ENCODE measurements at regions not wholly inside any gene's neighbourhood (a gene's known extent, or its start where the extent isn't known, plus 50 kb on each side); places are given as distances from the start of the nearest gene placed in this dataset.
"Not testable (repeated sequence)": the region's sequence is repeated elsewhere in the genome, so short reads cannot be mapped to it uniquely, and the experiment has no call there.

DNA sequence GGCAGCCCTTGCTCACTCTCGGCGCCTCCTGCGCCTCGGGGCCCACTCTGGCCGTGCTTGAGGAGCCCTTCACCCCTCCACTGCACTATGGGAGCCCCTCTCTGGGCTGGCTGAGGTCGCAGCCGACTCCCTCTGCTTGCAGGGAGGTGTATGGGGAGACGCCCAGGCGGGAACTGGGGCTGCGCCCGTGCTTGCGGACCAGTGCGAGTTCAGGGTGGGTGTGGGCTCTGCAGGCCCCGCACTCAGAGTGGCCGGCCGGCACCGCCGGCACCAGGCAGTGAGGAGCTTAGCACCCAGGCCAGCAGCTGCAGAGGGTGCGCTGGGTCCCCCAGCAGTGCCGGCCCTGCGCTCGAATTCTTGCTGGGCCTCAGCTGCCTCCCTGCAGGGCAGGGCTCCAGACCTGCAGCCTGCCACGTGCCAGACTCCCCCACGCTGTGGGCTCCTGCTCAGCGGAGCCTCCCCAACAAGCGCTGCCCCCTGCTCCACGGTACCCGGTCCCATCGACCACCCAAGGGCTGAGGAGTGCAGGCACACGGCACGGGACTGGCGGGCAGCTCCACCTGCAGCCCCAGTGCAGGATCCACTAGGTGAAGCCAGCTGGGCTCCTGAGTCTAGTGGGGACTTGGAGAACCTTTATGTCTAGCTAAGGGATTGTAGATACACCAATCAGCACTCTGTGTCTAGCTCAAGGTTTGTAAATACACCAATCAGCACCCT, 54.0 kb upstream of the WWC2 start:
- not testable (repeated sequence) for DNase-seq (ENCODE audit: low read depth)

DNA sequence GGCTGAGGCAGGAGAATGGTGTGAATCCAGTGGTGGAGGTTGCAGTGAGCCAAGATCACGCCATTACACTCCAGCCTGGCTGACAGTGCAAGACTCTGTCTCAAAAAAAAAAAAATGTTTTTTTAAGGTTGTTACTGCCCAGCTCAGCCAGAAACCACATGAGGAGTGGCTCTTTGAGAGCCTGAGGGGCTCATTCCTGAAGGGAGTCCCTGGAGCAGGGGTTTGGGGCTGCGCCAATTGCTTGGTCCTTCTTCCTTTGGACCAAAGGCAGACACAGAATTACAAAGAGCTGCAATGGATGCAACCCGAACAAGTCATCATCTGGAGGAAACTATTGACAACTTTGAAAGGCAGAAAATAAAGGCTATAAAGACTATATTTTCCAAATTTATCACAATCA, 60.6 kb upstream of the WWC2 start:
- no peak for DNase-seq (ENCODE audit: low read depth)

DNA sequence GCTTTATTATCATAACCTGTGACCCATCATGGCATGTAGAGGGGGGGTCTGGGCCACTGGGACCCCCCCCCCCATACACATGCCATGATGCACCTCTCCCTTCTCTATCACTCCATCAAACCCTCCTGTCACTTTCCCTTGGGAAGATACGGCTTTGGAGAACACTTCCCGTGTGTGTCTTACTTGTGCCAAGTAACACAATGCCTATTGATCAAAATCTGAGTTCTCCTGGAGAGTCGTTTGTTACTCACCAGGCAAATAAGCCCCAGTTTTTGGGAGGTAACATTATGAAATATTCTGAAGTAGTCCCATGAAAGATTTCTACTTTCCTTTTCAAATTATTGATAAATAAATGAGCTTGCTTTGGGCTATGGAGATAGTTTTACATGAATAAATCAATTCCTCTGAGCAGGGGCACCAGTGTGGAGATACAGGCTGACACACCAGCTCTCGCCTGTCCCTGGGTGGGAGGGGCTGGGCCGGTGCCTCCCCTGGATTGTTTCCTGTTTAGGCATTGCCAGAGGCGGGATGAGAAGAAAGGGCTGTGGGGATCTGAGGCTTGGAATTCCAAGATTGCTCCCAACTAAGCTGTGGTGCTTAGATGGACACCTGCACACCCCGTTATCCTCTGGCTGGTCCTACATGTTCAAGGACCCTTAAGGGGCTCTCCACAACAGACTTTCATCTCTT, 63.2 kb upstream of the WWC2 start:
- no peak for DNase-seq (ENCODE audit: low read depth)

DNA sequence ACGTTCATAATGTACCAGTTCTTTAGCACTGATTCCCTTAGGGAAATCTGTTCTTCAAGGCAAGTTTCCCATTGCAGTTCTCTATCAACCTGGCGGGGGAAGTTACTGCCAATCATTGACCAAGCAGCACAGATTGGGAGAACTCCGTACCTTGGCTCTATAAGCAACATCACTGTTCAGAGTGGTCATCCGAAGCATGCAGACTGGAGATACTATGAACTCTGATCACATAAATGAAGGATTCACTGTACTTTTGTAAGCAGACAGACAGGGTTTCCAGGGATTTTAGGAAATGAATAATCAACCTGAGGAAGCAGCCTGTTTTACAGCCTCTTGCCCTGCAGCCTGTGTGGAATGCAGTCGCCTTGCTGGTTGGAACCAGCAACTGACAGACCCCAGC, 63.8 kb upstream of the WWC2 start:
- no peak for DNase-seq (ENCODE audit: low read depth)

DNA sequence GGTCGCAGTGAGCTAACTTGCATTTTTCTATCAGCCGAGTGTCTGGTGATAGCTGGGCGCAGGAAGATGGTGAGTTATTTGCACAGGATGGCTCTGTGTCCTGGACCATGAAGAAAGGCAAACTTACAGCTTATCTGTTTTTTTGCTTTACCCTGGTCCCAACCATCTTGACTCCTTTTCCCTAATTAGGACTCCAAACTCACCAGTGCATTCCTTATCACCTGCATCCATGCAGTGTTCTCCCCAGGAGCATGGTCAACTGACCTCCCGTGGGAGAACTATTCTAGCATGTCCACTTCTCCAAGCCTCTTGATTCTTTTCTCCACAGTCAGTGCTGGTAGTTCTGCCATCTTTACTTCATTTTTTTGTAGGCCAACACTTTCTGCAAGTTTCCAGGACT, 68.2 kb upstream of the WWC2 start:
- DNase-seq (ENCODE audit: low read depth): no peak

DNA sequence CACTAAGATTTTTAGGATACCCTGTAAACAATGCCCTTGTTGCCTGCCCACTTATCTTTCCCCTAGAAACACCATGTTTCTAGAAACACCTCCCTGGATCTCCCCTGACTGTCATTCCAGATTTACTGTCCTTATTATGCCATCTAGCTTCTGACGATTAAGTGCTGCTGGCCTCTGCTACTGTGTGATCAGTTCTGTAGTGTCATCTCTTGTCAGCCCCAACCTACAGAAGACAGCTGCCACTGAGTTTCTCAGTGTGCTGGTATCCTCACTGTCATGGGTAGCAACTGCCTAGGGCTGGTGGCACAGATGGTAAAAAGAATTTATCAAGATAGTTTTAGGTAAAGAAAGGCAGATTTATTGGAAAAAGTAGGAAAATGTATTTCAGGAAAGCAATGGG, 68.7 kb upstream of the WWC2 start:
- DNase-seq (ENCODE audit: low read depth): no peak

DNA sequence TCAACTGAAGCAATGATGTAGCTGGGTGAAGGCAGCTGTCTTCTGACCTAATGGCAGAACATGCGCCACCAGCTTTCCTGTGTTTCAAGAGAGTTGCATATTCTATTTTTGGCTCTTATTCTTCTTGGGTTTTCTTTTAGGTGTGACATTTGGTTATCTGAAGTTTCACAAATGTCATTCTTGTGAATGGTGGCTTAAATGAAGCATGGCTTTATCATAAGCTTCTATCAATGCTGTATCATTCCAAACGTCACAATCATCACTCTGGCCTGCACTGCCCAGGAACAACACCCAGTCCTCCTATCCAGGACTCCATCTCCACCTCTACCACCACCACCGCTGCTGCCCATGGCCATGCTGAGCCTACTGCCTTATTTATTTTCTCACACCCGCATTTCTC, 69.7 kb upstream of the WWC2 start:
- no peak for DNase-seq (ENCODE audit: low read depth)

DNA sequence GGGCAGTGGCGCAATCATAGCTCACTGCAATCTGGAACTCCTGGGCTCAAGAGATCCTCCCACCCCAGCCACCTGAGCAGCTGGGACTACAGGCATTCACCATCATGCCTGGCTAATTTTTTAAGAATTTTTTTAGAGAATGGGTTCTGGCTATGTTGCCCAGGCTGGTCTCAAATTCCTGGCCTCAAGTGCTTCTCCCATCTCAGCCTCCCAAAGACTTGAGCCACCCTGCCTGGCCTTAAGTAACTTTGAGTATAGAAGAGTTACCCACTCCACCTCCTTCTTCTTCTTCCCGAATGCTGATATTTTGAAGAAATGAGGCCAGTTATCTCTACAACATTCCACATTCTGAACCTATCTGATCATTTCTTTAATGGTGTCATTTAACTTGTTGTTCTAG, 72.4 kb upstream of the WWC2 start:
- DNase-seq (ENCODE audit: low read depth): no peak

DNA sequence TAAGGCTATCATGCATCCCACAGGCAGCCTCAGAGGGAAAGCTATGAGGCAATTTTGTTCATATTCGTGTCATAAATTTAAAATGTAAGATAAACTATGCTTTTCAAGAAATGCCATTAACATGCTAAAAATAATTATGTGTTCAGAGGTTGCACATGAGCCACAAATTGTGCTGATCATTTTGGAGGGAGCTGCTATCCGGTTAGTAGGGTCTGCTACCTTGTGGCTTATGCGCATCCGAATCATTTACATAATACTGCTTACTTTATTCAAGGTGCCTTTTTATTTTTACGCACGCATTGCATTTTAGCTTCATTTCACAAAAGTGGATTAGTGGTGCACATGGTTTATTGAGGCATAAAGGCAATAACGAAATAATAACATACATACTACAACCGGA, 76.4 kb upstream of the WWC2 start:
- no peak for DNase-seq (ENCODE audit: low read depth)

DNA sequence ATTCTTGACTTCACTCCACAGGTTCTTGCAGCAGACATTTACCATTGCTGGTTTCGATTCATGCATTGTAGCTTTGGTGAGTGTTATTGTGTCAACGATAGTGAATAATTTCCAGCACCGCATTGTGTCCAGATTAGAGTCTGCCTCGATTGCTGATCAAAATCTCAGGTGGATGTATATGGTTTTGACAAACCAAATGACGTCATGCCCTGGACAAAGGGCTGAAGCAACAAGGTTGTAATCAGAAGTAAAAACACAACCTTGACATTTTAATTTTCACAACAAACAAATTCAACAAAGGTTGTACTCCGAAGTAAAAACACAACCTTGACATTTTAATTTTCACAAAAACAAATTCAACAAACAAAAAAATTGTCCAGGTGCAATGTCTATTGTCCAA, 81.1 kb upstream of the WWC2 start:
- DNase-seq (ENCODE audit: low read depth): no peak

DNA sequence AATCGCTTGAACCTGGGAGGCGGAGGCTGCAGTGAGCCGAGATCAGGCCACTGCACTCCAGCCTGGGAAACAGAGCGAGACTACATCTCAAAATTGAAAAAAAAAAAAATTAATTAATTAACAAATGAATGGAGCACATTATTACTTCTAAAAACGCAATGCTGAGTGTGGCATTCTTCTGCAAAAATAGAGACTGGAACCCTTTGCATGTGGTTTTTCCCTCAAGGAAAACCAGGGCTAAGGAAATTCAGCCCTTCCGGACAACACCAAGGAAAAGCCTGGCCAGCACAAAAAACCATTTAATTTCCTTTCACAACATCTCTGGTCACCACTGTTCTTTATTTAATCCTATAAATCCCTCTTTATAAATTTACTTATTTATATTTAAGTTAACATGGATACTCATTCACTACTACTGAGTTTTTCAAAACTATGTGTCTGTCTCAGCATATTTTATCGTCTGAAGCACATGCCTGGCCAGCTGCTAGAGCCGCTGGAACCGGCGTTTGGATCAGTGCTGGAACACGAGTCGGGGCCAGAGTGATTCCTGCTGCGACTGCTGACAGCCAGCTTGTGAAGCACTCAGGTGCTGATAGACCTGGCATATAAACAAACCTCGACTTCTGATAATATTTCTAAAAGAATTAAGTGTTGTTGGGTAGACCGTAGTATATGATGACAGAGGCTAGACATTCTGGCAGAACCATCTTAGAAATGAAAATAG, 84.5 kb upstream of the WWC2 start:
- no peak for DNase-seq (ENCODE audit: low read depth)

DNA sequence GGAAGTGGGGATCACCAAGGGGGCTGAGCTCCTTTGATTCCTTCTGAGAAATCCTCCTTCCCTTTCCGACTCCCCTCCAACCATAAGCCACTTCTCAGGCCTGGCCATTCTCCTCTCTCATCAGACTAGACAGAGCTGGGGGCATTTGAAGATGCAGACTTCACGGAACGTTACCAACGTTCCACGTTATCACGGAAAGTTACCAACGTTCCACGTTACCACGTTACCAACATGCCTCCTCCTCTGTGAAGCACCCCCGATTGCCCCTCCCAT, 85.4 kb upstream of the WWC2 start:
- no peak for DNase-seq (ENCODE audit: low read depth)

DNA sequence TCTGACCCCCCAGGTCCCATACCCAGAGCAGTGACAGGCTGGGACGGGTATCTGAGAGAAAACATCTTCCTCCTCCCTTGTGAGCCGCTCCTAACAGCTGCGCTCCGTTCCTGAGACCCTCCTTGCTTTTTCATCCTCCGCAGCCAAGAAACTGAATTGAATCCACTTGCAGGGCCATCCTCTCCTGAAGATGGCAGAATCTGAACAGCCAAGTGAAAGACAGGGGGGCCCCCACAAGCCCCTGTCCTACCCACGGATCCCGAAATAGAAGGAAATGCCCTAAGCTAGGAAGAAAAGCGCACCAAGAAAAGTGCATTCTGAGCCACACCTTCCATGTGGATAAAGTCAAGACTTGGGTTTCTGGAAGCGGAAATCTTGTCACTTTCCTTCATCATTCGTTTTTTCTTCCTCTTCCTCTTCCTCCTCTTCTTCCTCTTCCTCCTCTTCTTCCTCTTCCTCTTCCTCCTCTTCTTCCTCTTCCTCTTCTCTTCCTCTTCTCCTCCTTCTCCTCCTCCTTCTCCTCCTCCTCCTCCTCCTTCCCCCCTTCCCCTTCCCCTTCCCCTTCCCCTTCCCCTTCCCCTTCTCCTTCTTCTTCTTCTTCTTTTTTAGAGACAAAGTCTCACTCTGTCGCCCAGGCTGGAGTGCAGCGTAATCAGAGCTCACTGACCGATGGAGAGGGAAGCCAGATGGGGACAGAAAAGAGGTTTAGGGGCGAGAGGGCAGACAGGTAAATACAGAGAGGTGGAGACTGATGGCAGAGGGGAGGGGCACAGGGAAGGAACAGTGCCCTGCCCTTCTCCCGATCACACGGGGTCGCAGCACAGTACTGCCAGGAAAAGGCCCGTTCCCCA, 86.0 kb upstream of the WWC2 start:
- no peak for DNase-seq (ENCODE audit: low read depth)

DNA sequence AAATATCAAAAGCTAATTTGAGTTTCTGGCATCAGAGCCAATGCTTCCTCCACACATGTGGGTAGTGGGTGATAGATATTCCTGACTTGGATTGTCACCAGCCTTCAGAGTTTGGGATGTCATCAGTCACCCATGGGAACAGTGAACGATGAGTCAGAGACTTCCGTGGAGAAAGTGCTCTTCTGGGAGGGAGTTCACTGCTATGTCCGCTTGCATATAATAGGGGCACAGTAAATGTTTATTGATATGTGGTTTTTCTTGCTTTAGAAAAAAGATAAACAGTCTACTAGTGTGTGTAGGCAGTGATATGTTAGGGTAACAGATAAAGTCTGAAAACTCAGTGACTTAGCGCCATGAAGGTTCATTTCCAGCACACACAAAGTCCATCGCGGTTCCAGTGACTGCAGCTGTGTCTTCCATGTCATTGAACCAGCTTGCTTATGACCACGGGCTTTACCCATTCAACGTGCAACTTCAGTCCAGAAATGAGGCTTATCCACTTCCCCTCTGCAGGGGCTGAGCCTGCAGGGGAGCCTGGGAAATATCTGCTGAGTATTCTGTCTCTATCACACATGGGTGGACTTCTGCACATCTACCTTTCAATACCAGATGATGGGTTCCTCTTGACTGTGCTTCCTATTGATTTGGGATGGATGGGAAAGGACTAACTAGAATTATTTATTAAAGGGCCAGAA, 87.7 kb upstream of the WWC2 start:
- DNase-seq (ENCODE audit: low read depth): no peak

DNA sequence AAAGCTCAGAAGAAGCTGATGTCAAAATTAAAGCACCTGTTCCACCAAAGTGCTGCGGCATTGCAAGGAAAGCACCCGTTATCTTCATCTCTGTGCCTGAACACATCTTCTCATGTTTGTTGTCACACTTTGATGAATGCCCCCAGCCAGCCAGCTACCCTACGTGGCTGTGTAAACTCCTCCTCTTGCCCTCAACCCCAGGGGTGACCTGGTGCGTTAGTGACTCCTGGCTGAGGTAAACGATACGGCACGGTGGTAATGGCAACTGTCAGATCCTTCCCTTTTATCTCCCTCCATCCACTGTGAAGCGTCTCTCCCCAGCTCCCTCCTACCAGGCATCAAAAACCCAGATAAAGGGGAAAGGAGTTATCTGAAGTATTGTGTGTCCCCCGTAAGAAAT, 90.6 kb upstream of the WWC2 start:
- DNase-seq (ENCODE audit: low read depth): no peak

DNA sequence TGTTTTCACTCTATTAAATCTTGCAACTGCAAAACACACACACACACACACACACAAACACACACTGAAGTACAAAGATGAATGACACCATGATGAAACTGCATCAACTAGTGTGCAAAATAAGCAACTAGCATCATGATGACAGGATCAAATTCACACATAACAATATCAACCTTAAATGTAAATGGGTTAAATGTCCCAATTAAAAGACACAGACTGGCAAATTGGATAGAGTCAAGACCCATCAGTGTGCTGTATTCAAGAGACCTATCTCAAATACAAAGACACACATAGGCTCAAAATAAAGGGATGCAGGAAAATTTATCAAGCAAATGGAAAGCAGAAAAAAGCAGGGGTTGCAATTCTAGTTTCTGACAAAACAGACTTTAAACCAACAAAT, 87.2 kb upstream of the DCTD start:
- not testable (repeated sequence) for DNase-seq (ENCODE audit: low read depth)

DNA sequence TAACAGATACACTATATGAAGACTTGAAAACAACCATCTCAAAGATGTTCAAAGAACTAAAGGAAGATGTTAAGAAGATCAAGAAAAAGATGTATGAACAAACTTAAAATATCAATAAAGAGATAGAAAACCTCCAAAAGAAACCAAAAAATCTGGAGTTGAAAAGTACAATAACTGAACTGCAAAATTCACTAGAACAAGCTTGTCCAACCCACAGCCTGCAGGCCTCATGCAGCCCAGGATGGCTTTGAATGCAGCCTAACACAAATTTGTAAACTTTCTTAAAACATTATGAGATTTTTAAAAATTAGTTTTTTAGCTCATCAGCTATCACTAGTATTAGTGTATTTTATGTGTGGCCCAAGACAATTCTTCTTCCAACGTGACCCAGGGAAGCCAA, 77.0 kb upstream of the DCTD start:
- DNase-seq (ENCODE audit: low read depth): no peak

DNA sequence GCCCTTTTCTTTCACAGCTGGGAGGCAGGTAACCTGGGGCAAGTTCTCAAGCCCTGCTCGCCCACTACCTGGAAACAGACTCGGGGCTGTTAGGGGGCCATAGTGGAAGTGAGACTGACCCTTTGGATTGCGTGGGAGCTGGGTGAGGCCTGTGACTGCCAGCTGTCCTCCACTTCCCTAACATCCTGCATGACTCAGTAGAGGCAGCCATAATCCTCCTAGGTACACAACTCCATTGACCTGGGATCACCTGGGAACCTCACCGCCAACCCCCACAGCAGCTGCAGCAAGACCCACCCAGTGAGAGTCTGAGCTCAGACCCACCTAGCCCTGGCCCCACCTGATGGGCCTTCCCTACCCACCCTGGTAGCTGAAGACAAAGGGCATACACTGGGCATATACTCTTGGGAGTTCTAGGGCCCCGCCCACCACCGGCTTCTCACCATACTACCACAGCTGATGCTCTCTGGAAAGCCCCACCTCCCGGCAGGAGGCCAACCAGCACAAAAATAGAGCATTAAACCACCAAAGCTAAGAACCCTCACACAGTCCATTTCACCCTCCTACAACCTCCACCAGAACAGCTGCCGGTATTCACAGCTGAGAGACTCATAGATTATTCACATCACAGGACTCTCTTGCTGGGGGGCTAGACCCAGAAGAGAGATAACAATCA, 61.1 kb upstream of the DCTD start:
- no peak for DNase-seq (ENCODE audit: low read depth)

DNA sequence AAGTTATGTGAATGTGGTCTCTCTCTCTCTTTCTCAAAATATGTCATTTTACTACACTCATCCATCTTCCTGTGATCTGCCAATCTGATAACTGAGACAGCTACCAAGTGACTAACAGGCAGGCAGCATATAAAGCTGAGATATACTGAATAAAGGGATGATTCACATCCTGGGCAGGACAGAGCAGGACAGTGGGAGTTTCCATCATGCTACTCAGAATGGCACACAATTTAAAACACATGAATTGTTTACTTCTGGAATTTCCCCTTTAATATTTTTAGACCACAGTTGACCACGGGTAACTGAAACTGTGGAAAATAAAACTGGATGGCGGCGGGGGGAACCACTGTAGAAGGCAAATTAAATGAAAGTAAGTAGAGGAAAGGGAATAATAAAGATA, 58.6 kb upstream of the DCTD start:
- DNase-seq (ENCODE audit: low read depth): peak; percentile 54

DNA sequence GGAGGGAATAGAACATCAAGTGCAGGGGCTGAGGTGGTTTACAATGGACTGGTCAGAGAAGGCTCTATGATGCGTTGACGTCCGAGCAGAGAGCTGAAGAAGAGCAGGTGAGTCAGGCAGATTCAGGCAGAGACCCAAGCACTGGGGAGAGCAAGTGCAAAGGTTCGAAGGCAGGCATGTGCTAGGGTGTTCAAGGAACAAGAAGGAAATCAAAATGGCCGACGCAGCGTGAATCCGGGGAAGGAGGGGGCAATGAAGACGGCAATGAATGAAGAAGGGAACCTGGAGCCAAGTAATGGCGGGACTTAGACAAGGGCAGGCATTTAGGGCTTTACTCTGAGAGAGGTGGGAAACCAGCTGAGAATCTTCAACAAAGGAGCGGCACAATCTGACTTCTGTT, 56.8 kb upstream of the DCTD start:
- DNase-seq (ENCODE audit: low read depth): no peak

DNA sequence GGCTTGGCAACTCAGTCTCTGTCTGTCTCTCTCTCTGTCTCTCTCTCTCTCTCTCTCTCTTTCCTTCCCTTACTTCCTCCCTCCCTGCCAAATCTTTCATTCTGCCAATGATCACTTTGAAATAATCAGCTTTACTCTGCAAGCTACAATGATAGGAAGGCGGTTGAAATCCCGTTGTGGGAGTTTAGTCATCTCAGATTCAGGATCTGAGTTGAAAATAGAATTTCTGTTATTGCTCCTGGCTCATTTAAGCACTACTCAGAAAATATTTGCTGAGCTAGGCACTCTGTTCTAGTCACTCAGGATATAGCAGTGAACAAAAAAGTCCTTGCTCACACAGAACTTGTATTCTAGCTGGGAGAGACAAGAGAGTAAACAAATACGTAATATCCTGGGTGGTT, 56.3 kb upstream of the DCTD start:
- DNase-seq (ENCODE audit: low read depth): no peak

DNA sequence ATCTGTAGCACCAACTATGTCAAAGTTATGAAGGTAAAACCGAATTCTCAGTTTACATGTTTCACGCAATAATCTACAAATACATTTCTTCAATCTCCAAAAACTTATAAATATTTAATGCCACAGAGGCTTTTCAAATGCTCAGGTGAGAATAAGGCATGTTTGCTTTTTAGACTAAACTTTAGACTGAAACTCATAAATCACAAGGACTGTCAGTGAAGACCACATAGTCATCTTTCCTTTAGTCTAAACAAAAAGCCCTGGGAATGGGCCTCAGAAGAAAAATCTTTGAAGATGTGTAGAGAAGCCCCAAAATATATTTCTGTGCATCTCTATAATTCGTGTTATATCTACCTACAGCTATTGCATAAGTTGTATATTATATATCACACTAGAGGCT, 54.5 kb upstream of the DCTD start:
- no peak for DNase-seq (ENCODE audit: low read depth)

Measured in GM04503 (cell line).